ENCODE measurements at regions not wholly inside any gene's neighbourhood (a gene's known extent, or its start where the extent isn't known, plus 50 kb on each side); places are given as distances from the start of the nearest gene placed in this dataset.
"Not testable (repeated sequence)": the region's sequence is repeated elsewhere in the genome, so short reads cannot be mapped to it uniquely, and the experiment has no call there.

DNA sequence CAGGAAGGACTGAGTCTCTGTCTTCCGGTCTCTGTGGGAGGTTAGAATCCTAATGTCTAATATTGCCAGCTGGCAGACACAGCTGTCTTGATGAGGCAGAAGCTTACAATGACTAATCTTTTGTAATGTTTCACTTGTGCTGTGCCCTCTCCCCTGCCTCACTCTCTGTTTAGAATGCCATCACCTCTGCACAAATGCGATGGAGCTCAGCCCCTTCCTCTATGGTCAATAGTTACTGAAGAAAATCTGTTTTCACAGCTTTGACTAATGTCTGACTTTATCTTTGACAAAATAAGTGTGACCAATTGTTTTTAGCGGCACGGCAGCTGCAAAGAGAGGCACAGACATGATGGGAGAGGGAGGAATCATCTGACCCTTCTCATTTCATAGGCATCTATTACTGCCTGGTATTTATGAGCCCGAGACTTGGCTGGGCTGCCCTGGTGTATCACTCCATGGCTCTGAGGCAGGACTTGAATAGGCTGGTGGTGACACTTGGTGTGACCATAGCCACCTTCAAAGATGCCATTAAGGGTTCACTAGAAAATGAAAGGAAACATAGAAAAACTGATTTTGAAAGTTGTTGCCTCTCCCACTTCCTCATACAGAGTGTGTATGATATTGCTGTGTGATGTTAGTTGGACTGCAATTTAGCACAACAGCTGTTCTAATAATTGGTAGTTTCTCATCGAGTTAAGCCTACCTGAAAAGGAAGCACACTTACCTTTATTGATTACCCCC lies 163.2 kb upstream of the NBPF11 start:
- peak; percentile 70 for DNase-seq (ENCODE audit: low read depth)

DNA sequence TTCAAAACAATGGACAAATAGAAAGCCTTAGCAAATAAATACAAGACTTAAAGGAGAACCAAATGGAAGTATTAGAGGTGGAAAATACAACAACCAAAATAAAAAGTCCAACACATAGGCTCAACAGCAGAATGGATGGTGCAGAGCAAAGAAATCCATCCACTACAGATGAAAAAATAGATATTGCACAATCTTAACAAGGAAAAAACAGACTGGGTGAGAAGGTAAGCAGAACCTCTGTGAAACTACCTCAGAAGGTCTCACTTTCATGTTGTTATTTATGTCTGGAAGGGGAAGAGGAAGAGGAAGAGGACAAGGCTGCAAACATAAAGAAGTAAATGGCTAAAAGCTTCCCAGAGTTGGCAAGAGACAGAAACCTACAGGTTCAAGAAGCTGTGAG lies 158.7 kb upstream of the NBPF11 start:
- DNase-seq (ENCODE audit: low read depth), result no peak

DNA sequence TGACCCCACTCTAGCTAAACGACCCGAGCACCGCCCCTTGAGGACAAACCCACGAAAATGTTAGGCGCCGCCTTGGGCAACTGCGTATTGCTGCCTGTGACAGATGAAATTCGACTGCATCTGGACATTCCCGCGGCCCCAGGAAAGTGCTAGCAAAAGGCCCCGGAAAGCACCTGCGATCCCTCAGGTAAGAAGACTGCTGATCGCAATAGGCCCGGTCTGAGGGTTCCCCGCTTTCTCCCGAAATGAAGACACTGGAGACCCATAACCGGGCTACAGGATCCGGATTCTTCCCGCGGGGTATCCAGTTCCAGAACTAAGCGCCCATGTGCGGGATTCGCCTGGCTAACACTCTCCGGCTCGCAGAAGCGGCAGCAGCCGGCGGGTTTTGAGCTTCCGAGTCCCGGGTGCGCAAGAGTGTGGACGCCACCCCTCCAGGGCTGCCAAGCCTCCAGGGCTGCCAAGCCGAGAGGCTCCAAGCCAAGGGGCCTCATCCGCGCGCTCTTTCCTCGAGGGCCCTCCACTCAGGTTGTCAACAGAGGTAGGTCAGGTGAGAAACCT lies 157.9 kb upstream of the NBPF11 start:
- DNase-seq (ENCODE audit: low read depth), result no peak

DNA sequence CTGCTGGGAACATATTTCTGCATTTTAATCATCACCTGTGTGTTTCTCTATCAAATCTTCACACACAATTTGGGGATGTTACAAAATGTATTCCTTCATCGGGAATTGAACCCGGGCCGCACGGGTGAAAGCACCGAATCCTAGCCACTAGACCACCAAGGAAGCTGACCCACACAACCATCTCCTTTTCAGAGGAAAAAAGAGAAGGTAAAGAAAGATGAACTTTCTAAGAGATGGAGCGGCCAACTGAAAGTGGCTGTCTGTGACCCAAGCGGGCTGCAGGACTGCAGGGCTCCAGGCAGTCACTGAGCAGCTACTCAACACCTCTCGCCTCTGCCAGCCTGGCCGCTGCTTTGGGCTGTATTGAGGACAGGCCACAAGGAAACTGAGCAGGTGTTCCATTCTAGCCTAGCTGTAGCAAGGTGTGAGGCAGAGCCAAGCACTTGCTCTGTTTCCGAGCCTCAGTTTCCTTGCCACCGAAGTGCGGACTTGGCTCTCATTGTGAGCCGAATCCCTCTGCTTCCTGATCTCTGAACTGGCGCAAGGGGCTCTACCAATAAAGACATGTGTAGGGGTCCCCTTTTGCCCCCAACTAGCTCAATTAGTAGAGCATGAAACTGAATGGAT lies 156.9 kb upstream of the NBPF11 start:
- DNase-seq (ENCODE audit: low read depth), result no peak

DNA sequence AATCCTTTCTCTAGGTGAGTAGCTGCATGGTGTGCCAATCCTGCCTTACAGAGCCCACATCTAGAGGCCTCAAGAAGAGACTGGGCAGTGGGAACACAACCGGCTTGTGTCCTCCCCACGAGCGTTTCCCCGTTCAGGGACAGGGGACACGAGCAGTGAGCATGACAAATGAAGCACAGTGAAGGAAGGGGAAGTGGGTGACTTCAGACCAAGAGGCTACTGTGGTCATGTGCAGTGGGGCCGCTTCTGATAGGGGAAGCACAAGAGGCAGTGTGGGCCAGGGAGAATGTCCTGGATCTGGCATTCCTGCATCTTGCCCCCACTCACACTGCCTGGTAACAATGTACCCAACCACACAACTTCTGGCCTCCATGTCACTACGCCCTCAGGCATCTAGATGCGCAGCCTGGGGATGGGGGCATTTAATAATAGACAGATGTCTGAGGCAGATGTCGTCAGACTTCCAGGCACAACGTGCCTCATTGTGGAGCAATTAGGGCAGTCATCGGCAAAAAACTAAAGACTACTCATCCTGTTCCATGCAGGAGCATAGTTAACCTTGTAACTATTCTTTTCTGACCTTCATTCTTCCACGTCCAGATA lies 155.6 kb upstream of the NBPF11 start:
- peak; percentile 9 for DNase-seq (ENCODE audit: low read depth)

DNA sequence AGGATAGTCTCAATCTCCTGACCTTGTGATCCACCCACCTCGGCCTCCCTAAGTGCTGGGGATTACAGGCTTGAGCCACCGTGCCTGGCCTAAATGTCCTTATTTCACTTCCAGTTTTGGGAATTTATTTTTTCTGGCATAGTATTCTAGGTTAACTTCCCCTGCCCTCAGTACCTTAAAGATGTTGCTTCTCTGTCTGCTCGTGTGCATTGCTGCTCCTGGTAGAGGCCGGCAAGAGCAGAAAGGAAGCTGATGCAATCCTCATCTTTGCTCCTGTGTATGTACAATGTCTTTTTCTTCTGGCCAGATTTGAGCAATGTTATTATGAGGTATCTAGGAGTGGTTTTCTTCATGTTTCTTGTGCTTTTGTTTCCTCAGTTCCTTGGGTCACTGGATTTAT lies 152.9 kb upstream of the NBPF11 start:
- DNase-seq (ENCODE audit: low read depth), result not testable (repeated sequence)

GRCh38 chr1:148302586-148303364 lies 150.7 kb upstream of the NBPF11 start:
- DNase-seq (ENCODE audit: low read depth), result not testable (repeated sequence)

- not testable (repeated sequence) for DNase-seq (ENCODE audit: low read depth)
These were observed 145.8 kb upstream of the NBPF11 start for GRCh38 chr1:148297852-148298251.

DNA sequence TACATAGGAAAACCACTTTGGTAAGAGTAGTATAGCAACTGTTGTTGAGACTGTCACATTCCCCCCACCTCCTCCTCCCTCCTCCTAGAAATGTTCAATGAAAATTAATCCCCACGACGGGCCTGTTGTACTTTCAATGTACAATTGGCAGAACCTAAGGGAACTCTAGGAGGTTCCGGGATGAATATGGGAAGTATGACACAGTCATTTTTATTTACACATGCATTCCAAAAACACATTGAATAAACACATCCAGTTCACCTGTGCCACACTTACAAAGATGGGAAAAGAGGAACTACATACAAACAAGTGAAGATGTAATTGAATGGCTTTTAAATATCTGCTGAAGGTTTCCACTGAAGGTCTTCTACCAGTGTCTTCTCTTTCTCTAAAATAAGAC lies 144.4 kb upstream of the NBPF11 start:
- DNase-seq (ENCODE audit: low read depth), result no peak

- DNase-seq (ENCODE audit: low read depth), result no peak
These were observed 142.2 kb upstream of the NBPF11 start for GRCh38 chr1:148294116-148294807.

GRCh38 chr1:148293651-148294050 lies 141.6 kb upstream of the NBPF11 start:
- no peak for DNase-seq (ENCODE audit: low read depth)

DNA sequence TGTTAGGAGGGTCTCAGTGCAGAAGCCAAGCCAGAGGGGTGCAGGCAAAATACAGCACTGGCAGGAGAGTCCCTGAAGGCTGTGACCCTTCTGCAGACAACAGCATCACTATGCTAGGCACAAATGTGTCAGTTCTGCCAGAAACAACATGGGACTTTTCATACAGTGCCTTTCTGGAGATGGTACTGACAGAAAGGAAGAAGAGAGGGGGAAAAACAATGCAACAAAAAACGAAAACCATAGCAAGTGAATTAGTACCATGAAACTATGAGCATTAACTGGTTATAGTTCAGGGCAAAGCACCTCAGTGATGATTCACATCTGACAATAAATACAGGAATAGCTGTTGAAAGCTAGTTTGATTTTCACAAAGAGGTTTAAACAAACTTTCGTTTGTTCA lies 140.8 kb upstream of the NBPF11 start:
- no peak for DNase-seq (ENCODE audit: low read depth)

DNA sequence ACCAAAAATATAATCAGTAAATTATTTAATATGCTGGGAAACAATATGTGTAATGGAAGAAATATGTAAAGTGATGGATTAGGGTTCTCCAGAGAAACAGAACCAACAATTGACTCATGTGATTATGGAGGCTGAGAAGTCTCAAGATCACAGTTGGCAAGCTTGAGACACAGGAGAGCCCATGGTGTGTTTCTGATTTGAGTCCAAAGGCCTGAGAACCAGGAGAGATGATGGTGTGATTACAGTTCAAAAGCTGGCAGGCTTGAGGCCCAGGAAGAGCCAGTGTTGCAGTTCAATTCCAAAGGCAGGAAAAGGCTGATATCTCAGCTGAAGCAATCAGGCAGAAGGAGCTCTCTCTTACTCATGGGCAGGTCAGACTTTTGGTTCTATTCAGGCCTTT lies 138.8 kb upstream of the NBPF11 start:
- no peak for DNase-seq (ENCODE audit: low read depth)

DNA sequence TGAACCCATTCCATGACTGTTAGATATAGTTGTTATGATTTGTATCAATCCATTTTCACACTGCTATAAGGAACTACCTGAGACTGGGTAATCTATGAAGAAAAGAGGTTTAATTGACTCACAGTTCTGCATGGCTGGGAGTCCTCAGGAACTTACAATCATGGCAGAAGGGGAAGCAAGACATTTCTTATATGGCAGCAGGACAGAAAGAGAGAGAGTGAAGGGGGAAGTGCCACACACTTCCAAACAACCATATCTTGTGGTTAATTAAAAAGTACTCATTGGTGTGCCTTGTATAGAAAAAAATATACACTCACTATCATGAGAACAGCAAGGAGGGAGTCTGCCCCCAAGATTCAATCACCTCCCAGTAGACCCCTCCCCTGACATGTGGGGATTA lies 137.6 kb upstream of the NBPF11 start:
- DNase-seq (ENCODE audit: low read depth), result no peak

- DNase-seq (ENCODE audit: low read depth), result not testable (repeated sequence)
These were observed 133.9 kb upstream of the NBPF11 start for GRCh38 chr1:148285946-148286345.

DNA sequence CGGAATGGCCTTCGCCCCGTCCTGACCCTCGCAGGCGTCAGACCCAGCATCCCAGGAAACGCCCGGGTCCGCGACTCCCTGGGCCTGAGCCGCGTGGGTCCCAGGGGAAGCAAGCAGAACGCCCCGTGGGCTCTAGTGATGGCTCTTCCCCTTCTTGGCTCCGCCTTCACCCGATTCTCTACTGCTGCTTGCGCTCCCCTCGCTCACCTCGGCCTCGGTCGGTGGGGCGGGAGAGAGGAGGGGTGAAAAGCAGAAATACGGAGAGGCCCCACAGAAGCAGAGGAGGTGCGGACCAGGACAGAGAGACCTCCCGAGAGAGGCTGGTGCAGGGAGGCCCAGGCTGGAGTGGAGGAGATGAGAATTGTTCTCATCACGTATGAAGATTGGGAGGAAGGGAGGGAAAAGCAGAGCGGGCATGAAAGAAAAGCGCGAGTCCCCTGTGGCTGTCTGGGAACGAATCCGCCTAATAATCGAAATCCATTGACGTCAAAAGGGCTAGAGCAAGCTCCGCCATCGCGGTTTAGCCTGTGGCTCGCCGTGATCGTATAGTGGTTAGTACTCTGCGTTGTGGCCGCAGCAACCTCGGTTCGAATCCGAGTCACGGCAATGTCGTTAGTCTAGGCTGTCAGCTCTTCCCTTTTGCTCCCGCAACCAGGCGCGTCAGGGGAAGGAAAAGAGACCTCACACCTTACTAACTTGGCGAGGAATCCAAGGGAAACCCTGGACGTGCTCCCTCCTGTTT lies 128.9 kb upstream of the NBPF11 start:
- not testable (repeated sequence) for DNase-seq (ENCODE audit: low read depth)

- not testable (repeated sequence) for DNase-seq (ENCODE audit: low read depth)
These were observed 127.0 kb upstream of the NBPF11 start for GRCh38 chr1:148279002-148279542.

- DNase-seq (ENCODE audit: low read depth), result not testable (repeated sequence)
These were observed 125.8 kb upstream of the NBPF11 start for GRCh38 chr1:148277865-148278279.

GRCh38 chr1:148267066-148267465 lies 115.0 kb upstream of the NBPF11 start:
- DNase-seq (ENCODE audit: low read depth), result not testable (repeated sequence)

Measured in RPMI7951 (cell line).